ENCODE measurements at regions not wholly inside any gene's neighbourhood (a gene's known extent, or its start where the extent isn't known, plus 50 kb on each side); places are given as distances from the start of the nearest gene placed in this dataset.
"Not testable (repeated sequence)": the region's sequence is repeated elsewhere in the genome, so short reads cannot be mapped to it uniquely, and the experiment has no call there.

- Histone ChIP-seq H3K79me2 (ENCODE audit: control insufficient read depth, insufficient read depth, low read length) (no peaks in the 10 kb centered on the region), H3K9ac (ENCODE audit: low read length) (no peak overlapping the region), H3K27ac (ENCODE audit: low read length in 2 of 2) (no peak overlapping the region), H3K4me3 (ENCODE audit: control extremely low read depth in 1 of 5, extremely low read depth in 1 of 5, insufficient read depth in 1 of 5, low read depth in 2 of 5, low read length in 4 of 5) (no peak overlapping the region), H3K4me2 (replicated peaks; ENCODE audit: low read depth, low read length, poor library complexity, severe bottlenecking) (no peak overlapping the region), H3K27me3 (replicated peaks in 1 of 4; ENCODE audit: control extremely low read depth in 1 of 4, control insufficient read depth in 3 of 4, insufficient read depth in 4 of 4, low read length in 3 of 4) (peaks cover 0 to 3% (median 0%) of the 10 kb centered on the region in 4 experiments), H3K36me3 (replicated peaks in 1 of 2; ENCODE audit: control extremely low read depth in 1 of 2, control insufficient read depth in 1 of 2, extremely low read depth in 1 of 2, insufficient read depth in 2 of 2, low read length in 1 of 2) (no peaks in the 10 kb centered on the region), H4K20me1 (ENCODE audit: control insufficient read depth, insufficient read depth, low read length, poor library complexity, severe bottlenecking) (no peaks in the 10 kb centered on the region), H3K9me3 (ENCODE audit: control extremely low read depth in 1 of 3, control insufficient read depth in 2 of 3, insufficient read depth in 1 of 3, low read length in 2 of 3) (peaks cover 0 to 9% (median 1%) of the 10 kb centered on the region in 3 donors), H3K4me1 (ENCODE audit: control insufficient read depth in 2 of 2, insufficient read depth in 2 of 2, low read length in 2 of 2) (peaks cover 0 to 3% of the 10 kb centered on the region in 2 donors), H2AFZ (ENCODE audit: insufficient read depth, low read depth, low read length, poor library complexity, severe bottlenecking) (no peak overlapping the region)
- intact Hi-C loops (cut with micrococcal nuclease): no loop called here
- ChIA-PET CTCF (interaction anchor here (0.6 kb wide), 1 partner anchor 10 kb away, joined by 3 read pairs; no protein-coding TSS in a partner anchor), POLR2A (no interaction called here)
- peaks cover 6% of the 10 kb centered on the region for H3K4me1 Mint-ChIP-seq
- DNase-seq (no peak), ATAC-seq (ENCODE audit: low read depth) (no peak)
- H3K27me3 Mint-ChIP-seq: peaks cover 17% of the 10 kb centered on the region
- peaks cover 9% of the 10 kb centered on the region for H3K9me3 Mint-ChIP-seq (ENCODE audit: insufficient read depth)
- H3K27ac Mint-ChIP-seq: no peak overlapping the region
- no CpG with 5 or more reads among the region's 3 CpGs for WGBS (ENCODE audit: insufficient coverage)
- no peak overlapping the region for H3K4me3 Mint-ChIP-seq
- TF ChIP-seq CTCF (IDR thresholded peaks at IDR 0.05) (no peak), EZH2 (IDR thresholded peaks at IDR 0.05; ENCODE audit: borderline replicate concordance, insufficient read depth, low read depth, low read length, poor library complexity, severe bottlenecking) (no peak)
Observed at GRCh38 chr18:25531207-25531606, 179.2 kb upstream of the ZNF521 start.

GRCh38 chr18:25525789-25526188, 173.8 kb upstream of the ZNF521 start:
- CTCF ChIA-PET; H3K9ac ChIP-seq (ENCODE audit: low read length); H3K9me3 ChIP-seq (ENCODE audit: control extremely low read depth in 1 of 3, control insufficient read depth in 2 of 3, insufficient read depth in 1 of 3, low read length in 2 of 3); intact Hi-C loops (cut with micrococcal nuclease); H2AFZ ChIP-seq (ENCODE audit: insufficient read depth, low read depth, low read length, poor library complexity, severe bottlenecking); DNase-seq; H3K4me1 ChIP-seq (ENCODE audit: control insufficient read depth in 2 of 2, insufficient read depth in 2 of 2, low read length in 2 of 2); H4K20me1 ChIP-seq (ENCODE audit: control insufficient read depth, insufficient read depth, low read length, poor library complexity, severe bottlenecking); H3K36me3 ChIP-seq (replicated peaks in 1 of 2; ENCODE audit: control extremely low read depth in 1 of 2, control insufficient read depth in 1 of 2, extremely low read depth in 1 of 2, insufficient read depth in 2 of 2, low read length in 1 of 2); H3K27ac ChIP-seq (ENCODE audit: low read length in 2 of 2); H3K27me3 ChIP-seq (replicated peaks in 1 of 4; ENCODE audit: control extremely low read depth in 1 of 4, control insufficient read depth in 3 of 4, insufficient read depth in 4 of 4, low read length in 3 of 4); ATAC-seq (ENCODE audit: low read depth); H3K4me3 ChIP-seq (ENCODE audit: control extremely low read depth in 1 of 5, extremely low read depth in 1 of 5, insufficient read depth in 1 of 5, low read depth in 2 of 5, low read length in 4 of 5); H3K4me2 ChIP-seq (replicated peaks; ENCODE audit: low read depth, low read length, poor library complexity, severe bottlenecking); H3K9me3 Mint-ChIP-seq (ENCODE audit: insufficient read depth); H3K79me2 ChIP-seq (ENCODE audit: control insufficient read depth, insufficient read depth, low read length): not testable (repeated sequence)
- Mint-ChIP-seq H3K27me3 (peaks cover 17% of the 10 kb centered on the region), H3K4me1 (peaks cover 18% of the 10 kb centered on the region), H3K4me3 (peak overlapping the region; percentile 53), H3K27ac (peak overlapping the region; percentile 22)
- POLR2A ChIA-PET: interaction anchor here (0.6 kb wide), 1 partner anchor 54 kb away, joined by 3 read pairs; no protein-coding TSS in a partner anchor
- no CpG with 5 or more reads among the region's 1 CpG for WGBS (ENCODE audit: insufficient coverage)

Measured in B cell (primary cell).